Thyroid gland (tissue), 4 donors: ENCODE measurements at regions not wholly inside any gene's neighbourhood (a gene's known extent, or its start where the extent isn't known, plus 50 kb on each side); places are given as distances from the start of the nearest gene placed in this dataset.

ENCODE experiments used
- DNase-seq, 2 donors: peaks; one replicate each; pipeline ENCODE4 v3.0.0-alpha.2; 2019
- H3K27ac ChIP-seq, 3 donors: fragments of 200-600 bp; sonication (generic); 1 replicate in 2 of 3; 2 replicates in 1 of 3; pipeline ENCODE4 v1.5.1; 2016 to 2019; ENCODE audit warnings: mild to moderate bottlenecking in 1 of 3, moderate library complexity in 1 of 3
- H3K27me3 ChIP-seq: fragments of 200-600 bp; sonication (generic); one replicate; pipeline ENCODE4 v1.5.1; 2019
- H3K36me3 ChIP-seq, 2 donors: fragments of 200-600 bp; sonication (generic); one replicate each; pipeline ENCODE4 v1.5.1; 2016 to 2019
- H3K4me1 ChIP-seq, 2 donors: fragments of 200-600 bp; sonication (generic); one replicate each; pipeline ENCODE4 v1.5.1; 2017 to 2019
- H3K4me3 ChIP-seq, 3 donors: fragments of 200-600 bp; sonication (generic); replicated peaks in 1 of 3; 1 replicate in 2 of 3; 2 replicates in 1 of 3; pipeline ENCODE4 v1.5.1; 2016; ENCODE audit warnings: mild to moderate bottlenecking in 1 of 3
- H3K9me3 ChIP-seq: fragments of 200-600 bp; sonication (generic); one replicate; pipeline ENCODE4 v1.5.1; 2017
- CTCF ChIP-seq, 6 experiments: fragments of 200-600 bp in 3 of 6; fragments of 450-650 bp in 3 of 6; sonication (generic) in 3 of 6; IDR thresholded peaks; one replicate each; pipeline ENCODE4 v1.5.1; 2016 to 2019; ENCODE audit warnings: antibody characterized with exemption in 6 of 6, mild to moderate bottlenecking in 2 of 6, inconsistent platforms in 1 of 6, moderate library complexity in 1 of 6
- POLR2A ChIP-seq, 2 donors: fragments of 450-650 bp; IDR thresholded peaks; one replicate each; pipeline ENCODE4 v1.6.1; 2017; ENCODE audit warnings: antibody characterized with exemption in 2 of 2, mild to moderate bottlenecking in 2 of 2, moderate library complexity in 1 of 2
- WGBS, 2 donors: methylation state at CpG; one replicate each; pipeline ENCODE4 v1.1.5; 2017; 5-methylcytosine and 5-hydroxymethylcytosine counted together
- intact Hi-C: fragments of 100-400 bp; cut with DNase I; formaldehyde crosslinking; loops from one replicate; pipeline ENCODE4 v1.15.1; 2023

- TF ChIP-seq CTCF (IDR thresholded peaks at IDR 0.05) (no peak), POLR2A (IDR thresholded peaks at IDR 0.05) (no peak)
- Histone ChIP-seq H3K27me3 (no peaks in the 10 kb centered on the region), H3K27ac (no peak overlapping the region), H3K4me1 (no peaks in the 10 kb centered on the region), H3K4me3 (no peak overlapping the region), H3K9me3 (no peaks in the 10 kb centered on the region), H3K36me3 (no peaks in the 10 kb centered on the region)
- intact Hi-C loops = no loop called here
- WGBS, 2 donors = 80 to 90% methylated on average over 1 of the region's 1 CpG
- no peak for DNase-seq
Measured at GRCh38 chr5:175226506-175226905, 217.5 kb downstream of the DRD1 start.

GRCh38 chr5:175223291-175223690 is 220.7 kb downstream of the DRD1 start:
- TF ChIP-seq POLR2A (IDR thresholded peaks at IDR 0.05) (no peak), CTCF (IDR thresholded peaks at IDR 0.05) (no peak)
- Histone ChIP-seq H3K4me3 (no peak overlapping the region), H3K36me3 (no peaks in the 10 kb centered on the region), H3K27me3 (no peaks in the 10 kb centered on the region), H3K4me1 (no peaks in the 10 kb centered on the region), H3K27ac (no peak overlapping the region), H3K9me3 (no peaks in the 10 kb centered on the region)
- 37 to 38% methylated on average over 7 of the region's 7 CpGs for WGBS, 2 donors
- intact Hi-C loops = no loop called here
- DNase-seq = no peak

- no peaks in the 10 kb centered on the region for H3K27me3 ChIP-seq
- H3K4me1 ChIP-seq = no peaks in the 10 kb centered on the region
- H3K9me3 ChIP-seq = no peaks in the 10 kb centered on the region
- no peak for TF ChIP-seq CTCF (IDR thresholded peaks at IDR 0.05)
- TF ChIP-seq POLR2A (IDR thresholded peaks at IDR 0.05) = no peak
- H3K4me3 ChIP-seq = no peak overlapping the region
- no peak overlapping the region for H3K27ac ChIP-seq
- WGBS, 2 donors = 81 to 90% methylated on average over 2 of the region's 2 CpGs
- DNase-seq = no peak
- intact Hi-C loops = no loop called here
- H3K36me3 ChIP-seq = no peaks in the 10 kb centered on the region
Measured at GRCh38 chr5:175222621-175223020, 221.4 kb downstream of the DRD1 start.

GRCh38 chr5:175220549-175220948 is 223.4 kb downstream of the DRD1 start:
- no peaks in the 10 kb centered on the region for H3K27me3 ChIP-seq
- no peaks in the 10 kb centered on the region for H3K36me3 ChIP-seq
- DNase-seq = no peak
- WGBS, 2 donors = 79 to 82% methylated on average over 1 of the region's 1 CpG
- intact Hi-C loops = no loop called here
- no peak overlapping the region for H3K27ac ChIP-seq
- H3K4me1 ChIP-seq = no peaks in the 10 kb centered on the region
- H3K4me3 ChIP-seq = no peak overlapping the region
- no peak for TF ChIP-seq POLR2A (IDR thresholded peaks at IDR 0.05)
- no peak for TF ChIP-seq CTCF (IDR thresholded peaks at IDR 0.05)
- H3K9me3 ChIP-seq = no peaks in the 10 kb centered on the region

- no peak overlapping the region for H3K4me3 ChIP-seq
- intact Hi-C loops = no loop called here
- no peak overlapping the region for H3K27ac ChIP-seq
- no peaks in the 10 kb centered on the region for H3K4me1 ChIP-seq
- TF ChIP-seq CTCF (IDR thresholded peaks at IDR 0.05) = no peak
- TF ChIP-seq POLR2A (IDR thresholded peaks at IDR 0.05) = no peak
- no peak for DNase-seq
- 19 to 25% methylated on average over 2 of the region's 2 CpGs for WGBS, 2 donors
- no peaks in the 10 kb centered on the region for H3K36me3 ChIP-seq
- no peaks in the 10 kb centered on the region for H3K27me3 ChIP-seq
- H3K9me3 ChIP-seq = no peaks in the 10 kb centered on the region
Measured at GRCh38 chr5:175219366-175219765, 224.6 kb downstream of the DRD1 start.
